NCI-H446 (cell line): ENCODE measurements at regions not wholly inside any gene's neighbourhood (a gene's known extent, or its start where the extent isn't known, plus 50 kb on each side); places are given as distances from the start of the nearest gene placed in this dataset.
"Not testable (repeated sequence)": the region's sequence is repeated elsewhere in the genome, so short reads cannot be mapped to it uniquely, and the experiment has no call there.

Experiments
- DNase-seq, 2 experiments: peaks; one replicate each; lab custom pipeline; 2025; lab: John Stamatoyannopoulos, UW

- DNase-seq, result no peak
Measured at GRCh38 chrX:23061116-23061515, 61.4 kb downstream of the DDX53 start.

- no peak for DNase-seq
Measured at GRCh38 chrX:23062359-23062758, 62.6 kb downstream of the DDX53 start.

- no peak for DNase-seq
Measured at GRCh38 chrX:23066588-23067281, 67.0 kb downstream of the DDX53 start.

- not testable (repeated sequence) for DNase-seq
Measured at GRCh38 chrX:23075461-23075860, 75.7 kb downstream of the DDX53 start.

GRCh38 chrX:23079347-23079746, 79.6 kb downstream of the DDX53 start:
- no peak for DNase-seq

- DNase-seq, result no peak
Measured at GRCh38 chrX:23100826-23101225, 101.1 kb downstream of the DDX53 start.

GRCh38 chrX:23103546-23103945, 103.8 kb downstream of the DDX53 start:
- no peak for DNase-seq

GRCh38 chrX:23114241-23114640, 114.5 kb downstream of the DDX53 start:
- no peak for DNase-seq

- no peak for DNase-seq
Measured at GRCh38 chrX:23115651-23116050, 115.9 kb downstream of the DDX53 start.

GRCh38 chrX:23118163-23118562, 118.4 kb downstream of the DDX53 start:
- DNase-seq, result no peak

- DNase-seq, result no peak
Measured at GRCh38 chrX:23118890-23119527, 119.2 kb downstream of the DDX53 start.

- peak in 1 of 2 experiments; percentile 26 for DNase-seq
Measured at GRCh38 chrX:23127586-23127985, 127.8 kb downstream of the DDX53 start.

- no peak for DNase-seq
Measured at GRCh38 chrX:23133551-23133950, 133.8 kb downstream of the DDX53 start.

- peak in 1 of 2 experiments; percentile 17 for DNase-seq
Measured at GRCh38 chrX:23134136-23134535, 134.4 kb downstream of the DDX53 start.

- no peak for DNase-seq
Measured at GRCh38 chrX:23136816-23137215, 137.1 kb downstream of the DDX53 start.

- no peak for DNase-seq
Measured at GRCh38 chrX:23168291-23168690, 166.4 kb upstream of the PTCHD1 start.

- DNase-seq, result no peak
Measured at GRCh38 chrX:23185951-23186350, 148.7 kb upstream of the PTCHD1 start.

- DNase-seq, result no peak
Measured at GRCh38 chrX:23187819-23188218, 146.8 kb upstream of the PTCHD1 start.

- no peak for DNase-seq
Measured at GRCh38 chrX:23194885-23195554, 139.6 kb upstream of the PTCHD1 start.

GRCh38 chrX:23195761-23196160, 138.9 kb upstream of the PTCHD1 start:
- no peak for DNase-seq

GRCh38 chrX:23201706-23202105, 132.9 kb upstream of the PTCHD1 start:
- DNase-seq, result no peak

- DNase-seq, result no peak
Measured at GRCh38 chrX:23202326-23202725, 132.3 kb upstream of the PTCHD1 start.

- DNase-seq, result no peak
Measured at GRCh38 chrX:23223169-23223568, 111.5 kb upstream of the PTCHD1 start.
